Astrocyte of the cerebellum (primary cell): ENCODE measurements at regions not wholly inside any gene's neighbourhood (a gene's known extent, or its start where the extent isn't known, plus 50 kb on each side); places are given as distances from the start of the nearest gene placed in this dataset.
A peak's percentile ranks its signal among the peaks of the same experiment; 100 is the strongest.

Experiments used
- DNase-seq: peaks from one replicate; pipeline ENCODE4 v3.0.0-alpha.2; 2011; ENCODE audit warnings: low read depth
- H3K4me3 ChIP-seq: 2 replicates; pipeline ENCODE4 v1.5.1; 2011; ENCODE audit warnings: mild to moderate bottlenecking, low read depth, low read length, moderate library complexity
- CTCF ChIP-seq: IDR thresholded peaks from 2 replicates; pipeline ENCODE4 v1.5.1; 2012; ENCODE audit warnings: low read length, low read depth, moderate library complexity, mild to moderate bottlenecking; ENCODE audit errors: missing control alignments
- in situ Hi-C: cut with HindIII; loops from 2 replicates; pipeline ENCODE4 v1.10.0; 2017; ENCODE audit warnings: low sequenced_read_pairs

GRCh38 chrX:45437186-45437585, 236.5 kb upstream of the DIPK2B start:
- no peak for TF ChIP-seq CTCF
- no peak overlapping the region for H3K4me3 ChIP-seq
- in situ Hi-C loops: no loop called here
- DNase-seq: no peak

- DNase-seq: no peak
- no peak overlapping the region for H3K4me3 ChIP-seq
- no peak for TF ChIP-seq CTCF
- in situ Hi-C loops: no loop called here
Measured at GRCh38 chrX:45435481-45435880, 234.8 kb upstream of the DIPK2B start.

GRCh38 chrX:45434231-45434630, 233.6 kb upstream of the DIPK2B start:
- no peak for DNase-seq
- TF ChIP-seq CTCF: no peak
- no peak overlapping the region for H3K4me3 ChIP-seq
- in situ Hi-C loops: no loop called here

- TF ChIP-seq CTCF: no peak
- peak; percentile 74 for DNase-seq
- in situ Hi-C loops: no loop called here
Measured at GRCh38 chrX:45428831-45429230, 228.2 kb upstream of the DIPK2B start.

GRCh38 chrX:45424326-45424725, 223.7 kb upstream of the DIPK2B start:
- no peak for DNase-seq
- no peak for TF ChIP-seq CTCF
- H3K4me3 ChIP-seq: no peak overlapping the region
- in situ Hi-C loops: no loop called here

More at GRCh38 chrX:45428831-45429230, 228.2 kb upstream of the DIPK2B start:
- no peak overlapping the region for H3K4me3 ChIP-seq

GRCh38 chrX:45422216-45422925, 221.7 kb upstream of the DIPK2B start:
- H3K4me3 ChIP-seq: no peak overlapping the region
- DNase-seq: no peak
- in situ Hi-C loops: no loop called here
- TF ChIP-seq CTCF: no peak
